Activated naive CD4-positive, alpha-beta T cell treated with anti-CD3 and anti-CD28 coated beads, Interleukin-2, amount 50 U/mL, for 16 hours (primary cell): ENCODE measurements at regions not wholly inside any gene's neighbourhood (a gene's known extent, or its start where the extent isn't known, plus 50 kb on each side); places are given as distances from the start of the nearest gene placed in this dataset.

Experiments used
- DNase-seq: peaks from one replicate; pipeline ENCODE4 v3.0.0-alpha.2; 2020

- DNase-seq, result no peak
Observed at GRCh38 chr5:68352166-68352565, 136.6 kb downstream of the PIK3R1 start.

GRCh38 chr5:68353605-68354004, 138.0 kb downstream of the PIK3R1 start:
- DNase-seq, result no peak

GRCh38 chr5:68354315-68354714, 138.8 kb downstream of the PIK3R1 start:
- no peak for DNase-seq

- no peak for DNase-seq
Observed at GRCh38 chr5:68356216-68356615, 140.7 kb downstream of the PIK3R1 start.

GRCh38 chr5:68356623-68357022, 141.1 kb downstream of the PIK3R1 start:
- DNase-seq, result no peak

- no peak for DNase-seq
Observed at GRCh38 chr5:68359699-68360098, 144.1 kb downstream of the PIK3R1 start.

- DNase-seq, result no peak
Observed at GRCh38 chr5:68362331-68362730, 146.8 kb downstream of the PIK3R1 start.

- no peak for DNase-seq
Observed at GRCh38 chr5:68365889-68366288, 150.3 kb downstream of the PIK3R1 start.

- no peak for DNase-seq
Observed at GRCh38 chr5:68367287-68367686, 151.7 kb downstream of the PIK3R1 start.

- DNase-seq, result no peak
Observed at GRCh38 chr5:68367717-68368116, 152.2 kb downstream of the PIK3R1 start.

- DNase-seq, result peak; percentile 10
Observed at GRCh38 chr5:68368311-68369022, 152.9 kb downstream of the PIK3R1 start.

GRCh38 chr5:68369023-68369359, 153.4 kb downstream of the PIK3R1 start:
- DNase-seq, result no peak

- peak; percentile 40 for DNase-seq
Observed at GRCh38 chr5:68369457-68370125, 154.0 kb downstream of the PIK3R1 start.

GRCh38 chr5:68370196-68370595, 154.6 kb downstream of the PIK3R1 start:
- no peak for DNase-seq

GRCh38 chr5:68371607-68372006, 156.1 kb downstream of the PIK3R1 start:
- DNase-seq, result no peak

GRCh38 chr5:68372161-68372560, 156.6 kb downstream of the PIK3R1 start:
- no peak for DNase-seq

GRCh38 chr5:68373050-68373449, 157.5 kb downstream of the PIK3R1 start:
- no peak for DNase-seq

- no peak for DNase-seq
Observed at GRCh38 chr5:68374796-68375518, 159.4 kb downstream of the PIK3R1 start.

GRCh38 chr5:68375540-68375939, 160.0 kb downstream of the PIK3R1 start:
- no peak for DNase-seq

GRCh38 chr5:68376935-68377334, 161.4 kb downstream of the PIK3R1 start:
- DNase-seq, result no peak

GRCh38 chr5:68377733-68378132, 162.2 kb downstream of the PIK3R1 start:
- DNase-seq, result no peak

GRCh38 chr5:68378204-68378820, 162.8 kb downstream of the PIK3R1 start:
- DNase-seq, result no peak

- no peak for DNase-seq
Observed at GRCh38 chr5:68379275-68380036, 163.9 kb downstream of the PIK3R1 start.
